Nephron (organoid): ENCODE measurements at regions not wholly inside any gene's neighbourhood (a gene's known extent, or its start where the extent isn't known, plus 50 kb on each side); places are given as distances from the start of the nearest gene placed in this dataset.
A peak's percentile ranks its signal among the peaks of the same experiment; 100 is the strongest.

Experiments
- H3K27ac Mint-ChIP-seq, 3 experiments: 2 replicates each; pipeline ENCODE4 v1.8.0; 2020; ENCODE audit warnings: mixed read lengths in 3 of 3, mild to moderate bottlenecking in 2 of 3, moderate library complexity in 1 of 3
- H3K27me3 Mint-ChIP-seq: 2 replicates; pipeline ENCODE4 v1.8.0; 2021; ENCODE audit warnings: low read depth, mild to moderate bottlenecking, moderate library complexity, mixed read lengths
- H3K36me3 Mint-ChIP-seq: 2 replicates; pipeline ENCODE4 v1.8.0; 2020; ENCODE audit warnings: low read depth, mixed read lengths
- H3K4me1 Mint-ChIP-seq: 2 replicates; pipeline ENCODE4 v1.8.0; 2020; ENCODE audit warnings: mixed read lengths
- H3K4me3 Mint-ChIP-seq, 3 experiments: 2 replicates each; pipeline ENCODE4 v1.8.0; 2020; ENCODE audit warnings: mild to moderate bottlenecking in 3 of 3, mixed read lengths in 3 of 3, moderate library complexity in 2 of 3
- H3K9me3 Mint-ChIP-seq: 2 replicates; pipeline ENCODE4 v1.8.0; 2020; ENCODE audit warnings: mixed read lengths
- TF ChIP-seq, protein P1 (sequence below), 3 experiments: fragments of 200-600 bp; sonication (generic); IDR thresholded peaks; one replicate each; pipeline ENCODE4 v1.5.0; 2021; ENCODE audit warnings: antibody characterized with exemption in 3 of 3; ENCODE audit not compliant: unreplicated experiment in 3 of 3

DNA sequence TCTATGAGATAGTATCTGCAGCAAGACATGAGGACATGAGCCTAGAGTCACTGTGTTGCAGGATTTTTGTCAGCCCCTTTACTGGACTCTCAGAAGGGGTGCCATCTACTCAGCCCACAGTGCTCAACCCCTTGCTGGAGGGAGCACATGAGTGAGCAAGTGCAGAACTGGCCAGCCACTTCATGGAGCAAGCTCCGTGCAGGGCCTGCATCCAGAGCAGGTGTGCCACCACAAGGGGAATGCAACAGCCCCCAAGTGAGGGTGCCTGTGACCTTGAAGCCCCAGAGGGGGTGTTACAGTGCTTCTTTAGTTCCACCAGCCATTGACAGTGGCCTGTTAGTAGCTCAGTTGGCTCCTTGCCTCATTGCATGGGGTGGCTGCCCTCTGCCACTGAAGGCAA, 649.7 kb downstream of the PLPP3 start:
- no peak overlapping the region for H3K4me3 Mint-ChIP-seq
- TF ChIP-seq, protein P1, sequence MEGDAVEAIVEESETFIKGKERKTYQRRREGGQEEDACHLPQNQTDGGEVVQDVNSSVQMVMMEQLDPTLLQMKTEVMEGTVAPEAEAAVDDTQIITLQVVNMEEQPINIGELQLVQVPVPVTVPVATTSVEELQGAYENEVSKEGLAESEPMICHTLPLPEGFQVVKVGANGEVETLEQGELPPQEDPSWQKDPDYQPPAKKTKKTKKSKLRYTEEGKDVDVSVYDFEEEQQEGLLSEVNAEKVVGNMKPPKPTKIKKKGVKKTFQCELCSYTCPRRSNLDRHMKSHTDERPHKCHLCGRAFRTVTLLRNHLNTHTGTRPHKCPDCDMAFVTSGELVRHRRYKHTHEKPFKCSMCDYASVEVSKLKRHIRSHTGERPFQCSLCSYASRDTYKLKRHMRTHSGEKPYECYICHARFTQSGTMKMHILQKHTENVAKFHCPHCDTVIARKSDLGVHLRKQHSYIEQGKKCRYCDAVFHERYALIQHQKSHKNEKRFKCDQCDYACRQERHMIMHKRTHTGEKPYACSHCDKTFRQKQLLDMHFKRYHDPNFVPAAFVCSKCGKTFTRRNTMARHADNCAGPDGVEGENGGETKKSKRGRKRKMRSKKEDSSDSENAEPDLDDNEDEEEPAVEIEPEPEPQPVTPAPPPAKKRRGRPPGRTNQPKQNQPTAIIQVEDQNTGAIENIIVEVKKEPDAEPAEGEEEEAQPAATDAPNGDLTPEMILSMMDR (IDR thresholded peaks at IDR 0.05; ENCODE audit: unreplicated experiment in 3 of 3) = no peak
- H3K9me3 Mint-ChIP-seq = peaks cover 16% of the 10 kb centered on the region
- H3K36me3 Mint-ChIP-seq = no peaks in the 10 kb centered on the region
- H3K27ac Mint-ChIP-seq = no peak overlapping the region
- H3K4me1 Mint-ChIP-seq = peaks cover 49% of the 10 kb centered on the region
- peaks cover 5% of the 10 kb centered on the region for H3K27me3 Mint-ChIP-seq

DNA sequence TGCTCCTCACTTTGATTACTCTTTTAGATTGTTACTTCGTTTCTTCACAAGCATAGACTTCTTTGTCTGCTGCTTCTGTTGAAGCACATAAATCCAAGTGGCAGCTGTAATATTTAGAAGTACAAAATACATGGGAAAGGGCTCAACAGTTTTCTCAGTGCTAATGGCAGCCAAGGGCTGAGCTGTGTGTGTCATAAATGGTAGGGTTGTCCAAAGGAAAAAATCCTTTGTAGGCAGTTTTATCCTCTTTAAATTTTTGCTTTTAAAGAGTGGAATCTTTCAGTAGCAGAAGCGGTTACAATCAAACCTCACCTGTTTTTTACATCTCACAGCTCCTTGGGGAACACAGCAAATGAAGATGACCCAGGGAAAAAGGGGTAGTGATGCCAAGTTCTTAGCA, 650.8 kb downstream of the PLPP3 start:
- Mint-ChIP-seq H3K27me3 (peaks cover 5% of the 10 kb centered on the region), H3K4me1 (peaks cover 49% of the 10 kb centered on the region), H3K4me3 (no peak overlapping the region), H3K36me3 (no peaks in the 10 kb centered on the region), H3K27ac (peak overlapping the region; percentile 16 to 80 (median 73)), H3K9me3 (peaks cover 12% of the 10 kb centered on the region)
- TF ChIP-seq, protein P1 (IDR thresholded peaks at IDR 0.05; ENCODE audit: unreplicated experiment in 3 of 3) = no peak

DNA sequence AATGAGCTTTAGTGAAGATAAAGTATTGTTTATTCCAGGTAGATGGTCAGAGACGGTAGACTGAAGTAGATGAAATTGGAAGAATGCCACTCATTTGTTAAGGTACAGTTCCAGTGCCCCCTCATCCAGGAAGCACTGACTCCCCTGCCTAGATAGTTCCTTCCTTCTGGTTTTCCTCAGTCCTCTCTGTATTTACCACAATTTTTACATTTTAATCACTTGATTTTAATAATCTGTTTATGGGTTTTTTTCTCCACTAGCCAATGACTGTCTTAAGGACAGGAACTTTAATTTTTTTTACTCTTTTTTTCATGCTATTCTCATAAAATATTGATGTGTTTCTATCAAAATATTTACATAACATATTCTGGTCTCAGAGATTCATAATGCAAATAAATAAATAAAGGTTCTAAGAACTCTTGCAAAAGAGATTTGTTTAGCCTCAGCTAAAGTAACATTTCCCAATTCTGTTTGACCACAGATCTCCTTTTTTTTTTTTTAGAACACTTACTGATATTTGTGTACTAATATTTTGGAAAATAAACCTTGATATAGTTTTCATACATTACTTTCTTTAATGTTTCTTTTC, 651.6 kb downstream of the PLPP3 start:
- H3K4me3 Mint-ChIP-seq = no peak overlapping the region
- peaks cover 47% of the 10 kb centered on the region for H3K4me1 Mint-ChIP-seq
- peak overlapping the region in 1 of 3 experiments; percentile 80 for H3K27ac Mint-ChIP-seq

DNA sequence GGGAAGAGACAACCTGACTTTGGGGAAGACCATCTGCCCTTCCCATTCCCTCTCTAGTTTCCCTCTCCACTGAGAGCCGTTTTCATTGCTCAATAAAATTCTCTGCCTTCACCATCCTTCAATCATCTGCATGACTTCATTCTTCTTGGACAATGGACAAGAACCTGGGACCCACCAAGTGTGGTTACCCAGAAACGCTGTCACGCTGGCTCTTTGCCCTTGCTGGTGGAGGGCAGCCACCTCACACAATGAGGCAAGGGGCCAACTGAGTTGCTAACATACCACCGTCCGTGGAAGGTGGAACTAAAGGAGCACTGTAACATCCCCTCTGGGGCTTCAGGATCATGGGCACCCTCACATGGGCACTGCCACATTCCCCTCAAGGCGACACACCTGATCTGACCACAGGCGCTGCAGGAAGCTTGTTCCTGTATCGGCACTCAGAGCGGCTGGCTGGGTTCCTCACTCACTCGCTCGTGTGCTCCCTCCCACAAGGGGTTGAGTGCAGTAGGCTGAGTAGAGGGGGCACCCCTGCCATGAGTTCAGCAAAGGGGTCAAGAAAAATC, 652.4 kb downstream of the PLPP3 start:
- TF ChIP-seq, protein P1 (IDR thresholded peaks at IDR 0.05; ENCODE audit: unreplicated experiment in 3 of 3) = no peak
- peaks cover 5% of the 10 kb centered on the region for H3K27me3 Mint-ChIP-seq
- peaks cover 39% of the 10 kb centered on the region for H3K4me1 Mint-ChIP-seq

More for the DNA sequence above, 651.6 kb downstream of the PLPP3 start:
- no peaks in the 10 kb centered on the region for H3K36me3 Mint-ChIP-seq
- peaks cover 6% of the 10 kb centered on the region for H3K9me3 Mint-ChIP-seq
- peaks cover 5% of the 10 kb centered on the region for H3K27me3 Mint-ChIP-seq
- TF ChIP-seq, protein P1 (IDR thresholded peaks at IDR 0.05; ENCODE audit: unreplicated experiment in 3 of 3) = no peak

DNA sequence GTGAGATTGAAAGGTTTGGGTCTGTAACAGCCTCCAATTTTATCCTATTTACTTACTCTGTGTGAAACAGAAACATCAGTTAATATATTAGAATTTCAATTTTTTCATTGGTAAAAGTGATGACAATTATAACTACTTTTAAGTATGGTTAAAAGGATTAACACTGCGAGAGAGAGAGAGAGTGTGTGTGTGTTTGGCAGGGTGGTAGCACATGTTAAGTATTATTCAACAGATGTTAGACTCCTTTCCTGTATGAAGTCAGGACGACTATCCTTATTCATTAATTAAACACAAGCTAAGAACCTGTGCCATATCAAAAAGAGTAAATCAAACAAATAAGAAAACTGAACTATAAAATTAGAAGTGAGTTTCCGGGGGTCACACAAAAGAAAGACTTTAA, 662.5 kb downstream of the PLPP3 start:
- peaks cover 3% of the 10 kb centered on the region for H3K36me3 Mint-ChIP-seq
- H3K9me3 Mint-ChIP-seq = peaks cover 4% of the 10 kb centered on the region
- H3K27me3 Mint-ChIP-seq = no peaks in the 10 kb centered on the region
- no peak overlapping the region for H3K4me3 Mint-ChIP-seq
- peak overlapping the region in 1 of 3 experiments; percentile 18 for H3K27ac Mint-ChIP-seq
- peaks cover 38% of the 10 kb centered on the region for H3K4me1 Mint-ChIP-seq
- TF ChIP-seq, protein P1 (IDR thresholded peaks at IDR 0.05; ENCODE audit: unreplicated experiment in 3 of 3) = no peak

More for the DNA sequence above, 652.4 kb downstream of the PLPP3 start:
- peaks cover 6% of the 10 kb centered on the region for H3K9me3 Mint-ChIP-seq
- H3K4me3 Mint-ChIP-seq = no peak overlapping the region
- H3K27ac Mint-ChIP-seq = no peak overlapping the region
- H3K36me3 Mint-ChIP-seq = no peaks in the 10 kb centered on the region

DNA sequence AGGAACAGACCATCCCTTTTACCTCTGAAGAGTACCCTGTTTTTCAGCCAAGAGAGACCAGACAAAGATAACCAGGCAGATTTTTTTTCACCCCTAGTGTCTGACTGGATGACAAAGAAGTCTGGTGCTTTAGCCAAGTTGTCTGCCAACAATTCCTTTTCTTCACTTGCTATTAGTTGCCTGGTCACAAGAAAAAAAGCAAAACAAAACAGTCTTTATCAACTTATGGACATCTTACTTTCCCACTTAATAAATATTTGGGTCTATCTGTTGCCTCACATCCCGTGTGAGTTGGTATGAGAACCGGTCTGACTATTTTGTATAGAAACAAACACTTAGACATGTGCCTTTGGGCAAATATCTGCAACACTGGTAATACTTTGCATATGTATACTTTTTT, 662.9 kb downstream of the PLPP3 start:
- no peaks in the 10 kb centered on the region for H3K27me3 Mint-ChIP-seq
- peaks cover 4% of the 10 kb centered on the region for H3K9me3 Mint-ChIP-seq
- peak overlapping the region in 1 of 3 experiments; percentile 18 for H3K27ac Mint-ChIP-seq
- H3K4me3 Mint-ChIP-seq = no peak overlapping the region
- peaks cover 37% of the 10 kb centered on the region for H3K4me1 Mint-ChIP-seq
- H3K36me3 Mint-ChIP-seq = peaks cover 3% of the 10 kb centered on the region
- TF ChIP-seq, protein P1 (IDR thresholded peaks at IDR 0.05; ENCODE audit: unreplicated experiment in 3 of 3) = no peak
